ENCODE measurements at regions not wholly inside any gene's neighbourhood (a gene's known extent, or its start where the extent isn't known, plus 50 kb on each side); places are given as distances from the start of the nearest gene placed in this dataset.

GRCh38 chr17:73953206-73954033 lies 250.1 kb upstream of the RPL38 start:
- Mint-ChIP-seq H3K36me3 (ENCODE audit: insufficient read depth in 2 of 2) (no peaks in the 10 kb centered on the region), H3K27me3 (ENCODE audit: low read depth) (no peaks in the 10 kb centered on the region), H3K4me1 (ENCODE audit: low read depth) (no peaks in the 10 kb centered on the region), H3K27ac (no peak overlapping the region), H3K9me3 (no peaks in the 10 kb centered on the region), H3K4me3 (no peak overlapping the region)
- ATAC-seq (replicated peaks in 1 of 2) (no peak), DNase-seq (no peak)

- Mint-ChIP-seq H3K36me3 (ENCODE audit: insufficient read depth in 2 of 2) (peaks cover 0 to under 1% of the 10 kb centered on the region in 2 donors), H3K9me3 (peaks cover 1 to 2% of the 10 kb centered on the region in 2 donors), H3K27me3 (ENCODE audit: low read depth) (peaks cover 1% of the 10 kb centered on the region), H3K27ac (no peak overlapping the region), H3K4me3 (no peak overlapping the region), H3K4me1 (ENCODE audit: low read depth) (no peaks in the 10 kb centered on the region)
- DNase-seq (no peak), ATAC-seq (replicated peaks in 1 of 2) (no peak)
Observed at GRCh38 chr17:73954951-73955350, 248.5 kb upstream of the RPL38 start.

- Mint-ChIP-seq H3K9me3 (peaks cover 4 to 5% of the 10 kb centered on the region in 2 donors), H3K27me3 (ENCODE audit: low read depth) (peaks cover 6% of the 10 kb centered on the region), H3K4me3 (no peak overlapping the region), H3K36me3 (ENCODE audit: insufficient read depth in 2 of 2) (peaks cover 0 to 3% of the 10 kb centered on the region in 2 donors), H3K27ac (no peak overlapping the region), H3K4me1 (ENCODE audit: low read depth) (no peaks in the 10 kb centered on the region)
- DNase-seq (no peak), ATAC-seq (replicated peaks in 1 of 2) (no peak)
Observed at GRCh38 chr17:73955616-73956015, 247.9 kb upstream of the RPL38 start.

- Mint-ChIP-seq H3K4me3 (no peak overlapping the region), H3K9me3 (peaks cover 4 to 5% of the 10 kb centered on the region in 2 donors), H3K36me3 (ENCODE audit: insufficient read depth in 2 of 2) (peaks cover 0 to 3% of the 10 kb centered on the region in 2 donors), H3K4me1 (ENCODE audit: low read depth) (no peaks in the 10 kb centered on the region), H3K27me3 (ENCODE audit: low read depth) (peaks cover 6% of the 10 kb centered on the region), H3K27ac (no peak overlapping the region)
- DNase-seq (no peak), ATAC-seq (replicated peaks in 1 of 2) (peak in 1 of 2 donors; percentile 11)
Observed at GRCh38 chr17:73956169-73956568, 247.3 kb upstream of the RPL38 start.

DNA sequence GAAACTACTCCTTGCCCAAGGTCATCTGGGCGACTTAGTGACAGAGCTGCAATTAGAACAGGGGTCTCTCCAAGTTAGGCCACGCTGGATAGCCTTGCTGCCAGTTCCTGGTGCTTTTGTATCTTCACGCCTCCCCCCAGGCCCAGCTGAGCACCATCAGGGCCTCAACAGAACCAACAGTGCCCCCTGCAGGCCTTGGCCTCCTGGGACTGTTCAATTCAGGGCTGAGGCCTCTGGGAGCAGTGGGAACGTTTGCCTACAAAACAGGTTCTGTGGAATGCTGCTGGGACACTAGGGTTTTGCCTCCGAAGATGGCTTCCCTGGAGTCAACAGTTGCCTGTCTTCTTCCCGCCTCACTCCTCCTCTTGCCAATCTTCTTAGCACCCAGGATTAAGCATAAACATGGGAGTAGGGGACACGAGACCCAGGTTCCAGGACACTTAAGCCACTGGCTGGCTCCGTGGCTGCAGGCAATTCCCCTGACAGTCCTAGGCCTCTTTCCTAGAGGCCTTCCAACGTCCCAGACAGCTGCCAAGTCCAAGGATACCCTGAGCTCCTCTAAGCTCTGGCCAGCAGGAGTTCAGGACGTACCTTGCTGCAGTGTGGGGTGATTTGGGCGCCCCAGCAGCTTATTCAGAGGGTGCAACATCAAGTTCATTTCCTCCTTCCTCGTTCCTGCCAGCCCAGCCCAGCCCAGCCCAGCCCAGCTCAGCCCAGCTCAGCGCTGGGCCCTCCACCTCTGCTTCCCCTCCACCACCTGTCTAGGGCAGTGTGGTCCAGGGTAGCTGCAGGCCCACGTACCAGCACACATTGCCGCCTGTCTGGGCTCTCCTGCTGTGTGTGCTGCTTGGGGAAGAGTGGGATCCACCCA lies 246.6 kb upstream of the RPL38 start:
- peak; percentile 53 to 59 for ATAC-seq (replicated peaks in 1 of 2)
- peaks cover 6% of the 10 kb centered on the region for H3K27me3 Mint-ChIP-seq (ENCODE audit: low read depth)
- H3K4me1 Mint-ChIP-seq (ENCODE audit: low read depth) = no peaks in the 10 kb centered on the region
- peaks cover 0 to 3% of the 10 kb centered on the region in 2 donors for H3K36me3 Mint-ChIP-seq (ENCODE audit: insufficient read depth in 2 of 2)
- H3K4me3 Mint-ChIP-seq = no peak overlapping the region
- peak; percentile 50 to 56 for DNase-seq
- H3K27ac Mint-ChIP-seq = no peak overlapping the region
- peaks cover 4 to 5% of the 10 kb centered on the region in 2 donors for H3K9me3 Mint-ChIP-seq

- ATAC-seq (replicated peaks in 1 of 2) (no peak), DNase-seq (no peak)
- Mint-ChIP-seq H3K4me1 (ENCODE audit: low read depth) (no peaks in the 10 kb centered on the region), H3K4me3 (no peak overlapping the region), H3K36me3 (ENCODE audit: insufficient read depth in 2 of 2) (peaks cover 0 to 3% of the 10 kb centered on the region in 2 donors), H3K9me3 (peaks cover 4 to 5% of the 10 kb centered on the region in 2 donors), H3K27me3 (ENCODE audit: low read depth) (peaks cover 6% of the 10 kb centered on the region), H3K27ac (no peak overlapping the region)
Observed at GRCh38 chr17:73957564-73957963, 245.9 kb upstream of the RPL38 start.

GRCh38 chr17:73958453-73958852 lies 245.0 kb upstream of the RPL38 start:
- Mint-ChIP-seq H3K9me3 (peaks cover 4 to 5% of the 10 kb centered on the region in 2 donors), H3K4me1 (ENCODE audit: low read depth) (no peaks in the 10 kb centered on the region), H3K4me3 (no peak overlapping the region), H3K36me3 (ENCODE audit: insufficient read depth in 2 of 2) (peaks cover 0 to 3% of the 10 kb centered on the region in 2 donors), H3K27ac (no peak overlapping the region), H3K27me3 (ENCODE audit: low read depth) (peaks cover 6% of the 10 kb centered on the region)
- no peak for DNase-seq
- ATAC-seq (replicated peaks in 1 of 2) = no peak

GRCh38 chr17:73960469-73960868 lies 243.0 kb upstream of the RPL38 start:
- peaks cover 6% of the 10 kb centered on the region for H3K27me3 Mint-ChIP-seq (ENCODE audit: low read depth)
- no peak overlapping the region for H3K4me3 Mint-ChIP-seq
- no peak for DNase-seq
- H3K4me1 Mint-ChIP-seq (ENCODE audit: low read depth) = no peaks in the 10 kb centered on the region
- no peak overlapping the region for H3K27ac Mint-ChIP-seq
- H3K36me3 Mint-ChIP-seq (ENCODE audit: insufficient read depth in 2 of 2) = peaks cover 0 to 10% of the 10 kb centered on the region in 2 donors
- H3K9me3 Mint-ChIP-seq = peaks cover 4 to 10% of the 10 kb centered on the region in 2 donors
- ATAC-seq (replicated peaks in 1 of 2) = no peak

- Mint-ChIP-seq H3K36me3 (ENCODE audit: insufficient read depth in 2 of 2) (peaks cover 0 to 12% of the 10 kb centered on the region in 2 donors), H3K4me3 (no peak overlapping the region), H3K27ac (no peak overlapping the region), H3K27me3 (ENCODE audit: low read depth) (peaks cover 6% of the 10 kb centered on the region), H3K9me3 (peaks cover 4 to 10% of the 10 kb centered on the region in 2 donors), H3K4me1 (ENCODE audit: low read depth) (no peaks in the 10 kb centered on the region)
- no peak for ATAC-seq (replicated peaks in 1 of 2)
- DNase-seq = no peak
Observed at GRCh38 chr17:73962308-73962707, 241.2 kb upstream of the RPL38 start.

- H3K4me3 Mint-ChIP-seq = no peak overlapping the region
- no peak overlapping the region for H3K27ac Mint-ChIP-seq
- H3K27me3 Mint-ChIP-seq (ENCODE audit: low read depth) = peaks cover 16% of the 10 kb centered on the region
- peaks cover 0 to 5% of the 10 kb centered on the region in 2 donors for H3K9me3 Mint-ChIP-seq
- H3K4me1 Mint-ChIP-seq (ENCODE audit: low read depth) = no peaks in the 10 kb centered on the region
- ATAC-seq (replicated peaks in 1 of 2) (no peak), DNase-seq (no peak)
- peaks cover 0 to 9% of the 10 kb centered on the region in 2 donors for H3K36me3 Mint-ChIP-seq (ENCODE audit: insufficient read depth in 2 of 2)
Observed at GRCh38 chr17:73968680-73969079, 234.8 kb upstream of the RPL38 start.

GRCh38 chr17:73969956-73970355 lies 233.5 kb upstream of the RPL38 start:
- Mint-ChIP-seq H3K4me3 (no peak overlapping the region), H3K36me3 (ENCODE audit: insufficient read depth in 2 of 2) (peaks cover 0 to 7% of the 10 kb centered on the region in 2 donors), H3K27ac (no peak overlapping the region)

GRCh38 chr17:73971127-73971526 lies 232.4 kb upstream of the RPL38 start:
- H3K4me3 Mint-ChIP-seq = no peak overlapping the region

More at GRCh38 chr17:73969956-73970355, 233.5 kb upstream of the RPL38 start:
- H3K9me3 Mint-ChIP-seq = peaks cover 0 to 3% of the 10 kb centered on the region in 2 donors
- H3K27me3 Mint-ChIP-seq (ENCODE audit: low read depth) = peaks cover 16% of the 10 kb centered on the region
- no peak for ATAC-seq (replicated peaks in 1 of 2)
- H3K4me1 Mint-ChIP-seq (ENCODE audit: low read depth) = no peaks in the 10 kb centered on the region
- no peak for DNase-seq

GRCh38 chr17:73972056-73972455 lies 231.4 kb upstream of the RPL38 start:
- ATAC-seq (replicated peaks in 1 of 2) = no peak
- Mint-ChIP-seq H3K27me3 (ENCODE audit: low read depth) (peaks cover 16% of the 10 kb centered on the region), H3K27ac (no peak overlapping the region), H3K9me3 (no peaks in the 10 kb centered on the region), H3K4me1 (ENCODE audit: low read depth) (no peaks in the 10 kb centered on the region), H3K36me3 (ENCODE audit: insufficient read depth in 2 of 2) (no peaks in the 10 kb centered on the region), H3K4me3 (no peak overlapping the region)
- DNase-seq = no peak

More at GRCh38 chr17:73971127-73971526, 232.4 kb upstream of the RPL38 start:
- no peak overlapping the region for H3K27ac Mint-ChIP-seq
- no peaks in the 10 kb centered on the region for H3K9me3 Mint-ChIP-seq
- H3K36me3 Mint-ChIP-seq (ENCODE audit: insufficient read depth in 2 of 2) = no peaks in the 10 kb centered on the region
- H3K4me1 Mint-ChIP-seq (ENCODE audit: low read depth) = no peaks in the 10 kb centered on the region
- ATAC-seq (replicated peaks in 1 of 2) (no peak), DNase-seq (no peak)
- peaks cover 16% of the 10 kb centered on the region for H3K27me3 Mint-ChIP-seq (ENCODE audit: low read depth)

Data from activated T-cell treated with anti-CD3 and anti-CD28 coated beads, Interleukin-2, amount 50 U/mL, for 72 hours (primary cell).